GM12892 (cell line): ENCODE measurements at regions not wholly inside any gene's neighbourhood (a gene's known extent, or its start where the extent isn't known, plus 50 kb on each side); places are given as distances from the start of the nearest gene placed in this dataset.
"Not testable (repeated sequence)": the region's sequence is repeated elsewhere in the genome, so short reads cannot be mapped to it uniquely, and the experiment has no call there.

Experiments used
- POLR2A ChIP-seq: IDR thresholded peaks from 2 replicates; pipeline ENCODE4 v1.6.1; 2011; ENCODE audit warnings: low read depth, low read length, control low read depth
- POLR2AphosphoS5 ChIP-seq: IDR thresholded peaks from 2 replicates; pipeline ENCODE4 v1.6.1; 2011; ENCODE audit warnings: low read depth, low read length, control low read depth

- TF ChIP-seq POLR2AphosphoS5, POLR2A: not testable (repeated sequence)
Observed at GRCh38 chr11:101218091-101218490, 88.5 kb upstream of the PGR start.
